CD4-positive, CD25-positive, alpha-beta regulatory T cell (primary cell): ENCODE measurements at regions not wholly inside any gene's neighbourhood (a gene's known extent, or its start where the extent isn't known, plus 50 kb on each side); places are given as distances from the start of the nearest gene placed in this dataset.

Experiments
- ATAC-seq, 2 donors: fragments of 150-1000 bp; cut with Tn5 transposase; one replicate each; pipeline ENCODE4 v1.10.0; 2021; ENCODE audit warnings: low read depth in 2 of 2, moderate number of reproducible peaks in 2 of 2, moderate library complexity in 1 of 2
- DNase-seq, 3 donors: peaks; one replicate each; pipeline versions ENCODE4 v3.0.0 to v3.0.0-alpha.2; 2012 to 2022; ENCODE audit warnings: mixed read lengths in 1 of 3
- H3K27ac ChIP-seq: one replicate; pipeline ENCODE4 v1.7.0; 2013; ENCODE audit warnings: mild to moderate bottlenecking, low read length; ENCODE audit not compliant: insufficient read depth, poor library complexity, severe bottlenecking
- H3K27me3 ChIP-seq: one replicate; pipeline ENCODE4 v1.7.0; 2013; ENCODE audit warnings: low read length; ENCODE audit not compliant: control insufficient read depth, insufficient read depth
- H3K36me3 ChIP-seq: one replicate; pipeline ENCODE4 v1.7.0; 2013; ENCODE audit warnings: mild to moderate bottlenecking, low read length, moderate library complexity; ENCODE audit not compliant: control insufficient read depth, insufficient read depth
- H3K4me1 ChIP-seq: 2 replicates; pipeline ENCODE4 v1.7.0; 2013; ENCODE audit warnings: mild to moderate bottlenecking, low read length; ENCODE audit not compliant: insufficient read depth, control insufficient read depth, poor library complexity, severe bottlenecking
- H3K4me3 ChIP-seq: one replicate; pipeline ENCODE4 v1.7.0; 2013; ENCODE audit warnings: low read depth, mild to moderate bottlenecking, low read length, moderate library complexity
- H3K9me3 ChIP-seq, 2 experiments: 1 replicate in 1 of 2; 2 replicates in 1 of 2; pipeline ENCODE4 v1.7.0; 2013; ENCODE audit warnings: low read length in 2 of 2, mild to moderate bottlenecking in 1 of 2, moderate library complexity in 1 of 2; ENCODE audit not compliant: control insufficient read depth in 2 of 2
- H3K27ac Mint-ChIP-seq, 3 donors: one replicate each; pipeline ENCODE4 v1.8.0; 2020 to 2022; ENCODE audit warnings: mild to moderate bottlenecking in 3 of 3, mixed read lengths in 3 of 3, moderate library complexity in 2 of 3
- H3K27me3 Mint-ChIP-seq: one replicate; pipeline ENCODE4 v1.8.0; 2022; ENCODE audit warnings: mild to moderate bottlenecking, mixed read lengths
- H3K36me3 Mint-ChIP-seq: one replicate; pipeline ENCODE4 v1.8.0; 2020; ENCODE audit warnings: mixed read lengths
- H3K4me1 Mint-ChIP-seq, 4 donors: one replicate each; pipeline ENCODE4 v1.8.0; 2020 to 2022; ENCODE audit warnings: mixed read lengths in 4 of 4, mild to moderate bottlenecking in 1 of 4
- H3K4me3 Mint-ChIP-seq, 4 donors: one replicate each; pipeline ENCODE4 v1.8.0; 2020 to 2022; ENCODE audit warnings: mild to moderate bottlenecking in 4 of 4, mixed read lengths in 4 of 4, moderate library complexity in 3 of 4
- H3K9me3 Mint-ChIP-seq, 7 donors: one replicate each; pipeline ENCODE4 v1.8.0; 2020 to 2022; ENCODE audit warnings: mixed read lengths in 7 of 7, mild to moderate bottlenecking in 3 of 7, moderate library complexity in 2 of 7

DNA sequence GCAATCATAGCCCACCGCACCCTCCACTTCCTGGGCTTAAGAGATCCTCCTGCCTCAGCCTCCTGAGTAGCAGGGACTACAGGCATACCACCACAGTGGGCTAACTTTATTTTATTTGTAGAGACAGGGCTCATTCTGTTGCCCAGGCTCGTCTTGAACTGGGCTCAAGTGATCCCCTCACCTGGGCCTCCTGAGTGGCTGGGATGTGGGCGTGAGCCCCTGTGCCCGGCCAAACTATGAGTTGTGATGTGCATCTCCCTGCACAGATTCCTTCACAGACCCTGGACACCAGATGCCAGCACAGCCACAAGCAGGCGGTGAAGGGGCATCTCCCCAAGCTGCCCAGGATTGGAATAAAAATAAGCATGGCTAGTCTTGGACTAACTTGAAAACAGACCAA lies 244.9 kb upstream of the IRX1 start:
- peaks cover 2 to 14% (median 6%) of the 10 kb centered on the region in 7 donors for H3K9me3 Mint-ChIP-seq

DNA sequence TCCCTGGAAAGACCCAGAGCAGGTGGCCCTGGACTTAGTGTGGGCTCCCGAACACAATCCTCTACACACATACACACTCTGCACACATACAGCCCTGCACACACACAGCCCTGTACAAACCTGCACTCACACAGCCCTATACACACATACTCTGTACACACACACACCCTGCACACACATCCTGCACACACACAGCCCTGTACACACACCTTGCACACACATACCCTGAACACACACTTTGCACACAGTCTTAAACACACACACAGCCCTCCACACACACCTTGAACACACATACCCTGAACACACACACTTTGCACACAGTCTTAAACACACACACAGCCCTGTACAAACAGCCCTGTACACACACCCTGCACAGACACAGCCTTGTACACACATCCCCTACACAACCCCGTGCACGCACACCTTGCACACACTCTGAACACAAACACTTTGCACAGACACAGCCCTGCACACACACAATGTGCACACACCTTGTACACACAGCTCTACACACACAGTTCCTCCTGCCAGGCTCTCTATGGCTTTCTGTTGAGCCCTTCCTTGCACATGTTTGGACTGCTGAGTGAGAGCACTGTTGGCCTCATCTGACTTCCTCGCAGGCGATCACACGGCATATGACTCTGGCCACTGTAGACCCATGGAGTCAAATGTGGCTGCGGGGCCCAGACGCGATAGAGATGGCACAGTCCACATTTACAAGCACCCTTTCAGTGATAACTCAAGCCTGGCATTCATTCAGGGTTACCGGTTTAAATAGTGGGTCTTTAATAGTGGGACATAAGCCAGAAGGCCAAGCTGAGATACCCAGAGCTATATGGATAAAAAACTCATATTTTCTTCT lies 245.7 kb upstream of the IRX1 start:
- DNase-seq = no peak
- ATAC-seq = peak in 1 of 2 donors; percentile 12
- Mint-ChIP-seq H3K36me3 (no peaks in the 10 kb centered on the region), H3K27me3 (no peaks in the 10 kb centered on the region), H3K9me3 (peaks cover 3 to 14% (median 8%) of the 10 kb centered on the region in 7 donors), H3K4me1 (no peaks in the 10 kb centered on the region), H3K4me3 (no peak overlapping the region), H3K27ac (peak overlapping the region in 1 of 3 donors; percentile 3)
- Histone ChIP-seq H3K27ac (no peak overlapping the region), H3K27me3 (no peaks in the 10 kb centered on the region), H3K4me3 (no peak overlapping the region), H3K4me1 (no peaks in the 10 kb centered on the region), H3K36me3 (no peaks in the 10 kb centered on the region), H3K9me3 (peaks cover 0 to 4% of the 10 kb centered on the region in 2 experiments)

More for the DNA sequence above, 244.9 kb upstream of the IRX1 start:
- H3K4me3 Mint-ChIP-seq = no peak overlapping the region
- DNase-seq = no peak
- no peaks in the 10 kb centered on the region for H3K27me3 Mint-ChIP-seq
- no peak for ATAC-seq
- H3K4me1 Mint-ChIP-seq = no peaks in the 10 kb centered on the region
- H3K27ac Mint-ChIP-seq = no peak overlapping the region
- no peaks in the 10 kb centered on the region for H3K36me3 ChIP-seq
- no peak overlapping the region for H3K27ac ChIP-seq
- H3K9me3 ChIP-seq = peaks cover 0 to 4% of the 10 kb centered on the region in 2 experiments
- no peaks in the 10 kb centered on the region for H3K4me1 ChIP-seq
- H3K36me3 Mint-ChIP-seq = no peaks in the 10 kb centered on the region
- H3K27me3 ChIP-seq = no peaks in the 10 kb centered on the region
- no peak overlapping the region for H3K4me3 ChIP-seq

DNA sequence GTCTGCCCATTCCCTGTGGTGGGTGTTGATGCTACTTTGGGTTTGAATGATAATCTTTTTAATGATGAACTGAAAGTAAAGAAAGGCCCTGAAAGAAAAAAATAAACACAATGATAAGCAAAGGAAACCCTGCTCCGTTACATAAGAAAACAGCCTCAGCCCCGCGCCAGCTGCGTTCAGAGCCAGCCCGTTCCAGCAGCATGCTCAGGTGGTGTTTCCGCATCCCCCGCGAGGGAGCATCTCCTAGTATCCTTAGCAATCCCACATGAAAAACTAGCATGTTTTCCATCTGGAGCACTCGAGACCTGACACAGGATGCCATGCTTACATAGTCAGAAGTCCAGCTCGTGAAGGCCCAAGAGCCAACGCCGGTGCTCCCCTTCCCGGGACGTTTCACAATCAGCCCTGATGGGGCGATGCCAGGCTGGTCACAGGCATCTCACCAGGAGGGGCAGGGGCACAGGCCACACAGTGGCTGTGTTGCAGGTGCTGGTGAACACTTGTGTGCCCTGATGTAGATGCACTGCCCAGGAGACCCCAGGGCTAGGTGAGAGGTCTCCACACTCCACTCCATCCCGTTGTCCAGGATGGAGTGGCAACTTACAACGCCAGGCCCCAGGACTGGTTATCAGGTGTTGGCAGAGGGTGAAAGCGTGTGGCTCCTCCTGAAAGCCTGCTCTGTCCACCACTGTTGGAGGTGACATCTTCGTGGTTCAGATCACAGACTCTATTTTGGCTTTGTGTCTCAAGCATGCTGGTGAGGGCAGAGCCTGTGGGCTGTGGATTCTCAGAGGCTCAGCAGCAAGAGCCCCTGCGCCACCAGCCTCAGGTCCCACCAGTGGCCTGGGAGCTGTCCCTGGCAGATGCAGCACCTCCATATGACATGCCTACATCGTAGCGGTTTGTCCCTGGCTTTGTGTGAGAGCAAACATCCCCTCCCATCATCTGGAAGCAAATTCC lies 246.8 kb upstream of the IRX1 start:
- Mint-ChIP-seq H3K27ac (no peak overlapping the region), H3K36me3 (no peaks in the 10 kb centered on the region), H3K9me3 (peaks cover 3 to 14% (median 8%) of the 10 kb centered on the region in 7 donors), H3K4me1 (no peaks in the 10 kb centered on the region), H3K27me3 (no peaks in the 10 kb centered on the region), H3K4me3 (no peak overlapping the region)
- Histone ChIP-seq H3K36me3 (no peaks in the 10 kb centered on the region), H3K27me3 (no peaks in the 10 kb centered on the region), H3K9me3 (peaks cover 0 to 4% of the 10 kb centered on the region in 2 experiments), H3K4me1 (no peaks in the 10 kb centered on the region), H3K4me3 (no peak overlapping the region), H3K27ac (no peak overlapping the region)
- ATAC-seq (no peak), DNase-seq (no peak)

DNA sequence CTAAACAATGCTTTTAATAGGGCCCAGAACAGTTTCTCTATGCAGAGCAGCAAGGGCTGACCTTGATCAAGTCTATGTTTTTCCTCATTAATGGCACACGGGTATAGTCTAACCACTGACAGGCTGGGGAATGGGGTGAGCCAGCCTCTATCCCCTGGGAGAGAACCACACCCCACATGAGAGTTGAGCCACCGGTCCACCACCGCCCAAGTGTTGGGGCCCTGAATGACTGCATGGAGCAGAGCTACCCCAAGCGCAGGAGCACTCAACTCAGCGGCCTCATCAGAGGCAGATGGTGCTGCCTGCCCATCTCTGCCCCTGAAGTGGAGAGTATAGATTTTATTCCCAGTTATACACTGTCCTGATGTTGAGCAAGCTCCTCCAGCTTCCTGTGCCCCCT lies 247.9 kb upstream of the IRX1 start:
- H3K36me3 Mint-ChIP-seq = no peaks in the 10 kb centered on the region
- Histone ChIP-seq H3K4me1 (no peaks in the 10 kb centered on the region), H3K9me3 (peaks cover 0 to 4% of the 10 kb centered on the region in 2 experiments), H3K27me3 (no peaks in the 10 kb centered on the region), H3K4me3 (no peak overlapping the region), H3K36me3 (no peaks in the 10 kb centered on the region), H3K27ac (no peak overlapping the region)
- ATAC-seq (no peak), DNase-seq (no peak)
- no peaks in the 10 kb centered on the region for H3K27me3 Mint-ChIP-seq
- H3K4me1 Mint-ChIP-seq = no peaks in the 10 kb centered on the region
- H3K9me3 Mint-ChIP-seq = peaks cover 3 to 14% (median 8%) of the 10 kb centered on the region in 7 donors
- H3K27ac Mint-ChIP-seq = no peak overlapping the region
- no peak overlapping the region for H3K4me3 Mint-ChIP-seq

DNA sequence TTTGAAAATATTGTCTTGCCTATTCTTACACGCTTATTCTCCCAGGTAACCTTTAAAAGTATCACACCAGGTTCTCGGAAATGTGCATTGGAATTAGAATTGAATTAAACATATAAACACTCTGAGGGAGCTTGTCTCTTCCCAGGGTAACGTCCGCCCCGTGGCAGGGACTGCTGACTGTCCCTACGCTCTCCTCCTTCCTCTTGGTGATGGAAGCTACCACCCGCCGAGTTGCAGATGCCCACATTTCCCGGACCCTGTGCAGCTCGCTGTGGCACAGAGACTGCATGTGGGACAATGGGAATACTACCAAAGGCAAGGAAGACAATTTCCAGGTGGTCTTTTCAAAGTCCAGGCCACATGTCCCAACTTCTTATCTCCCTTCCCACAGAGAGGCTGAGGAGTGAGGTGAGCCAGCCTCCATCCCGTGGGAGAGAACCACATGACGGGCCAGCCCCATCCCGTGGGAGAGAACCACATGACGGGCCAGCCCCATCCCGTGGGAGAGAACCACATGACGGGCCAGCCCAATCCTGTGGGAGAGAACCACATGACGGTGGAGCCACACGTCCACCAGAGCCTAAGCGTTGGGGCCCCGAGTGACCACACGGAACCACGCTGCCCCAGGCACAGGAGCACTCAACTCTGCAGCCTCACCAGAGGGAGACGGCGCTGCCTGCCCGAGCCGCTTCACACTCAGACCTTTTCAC lies 249.4 kb upstream of the IRX1 start:
- Histone ChIP-seq H3K4me1 (no peaks in the 10 kb centered on the region), H3K27me3 (no peaks in the 10 kb centered on the region), H3K36me3 (no peaks in the 10 kb centered on the region), H3K4me3 (no peak overlapping the region), H3K9me3 (no peaks in the 10 kb centered on the region), H3K27ac (no peak overlapping the region)
- H3K27ac Mint-ChIP-seq = no peak overlapping the region
- H3K36me3 Mint-ChIP-seq = no peaks in the 10 kb centered on the region
- ATAC-seq = no peak
- peaks cover 3 to 14% (median 8%) of the 10 kb centered on the region in 7 donors for H3K9me3 Mint-ChIP-seq
- peak overlapping the region in 1 of 4 donors; percentile 13 for H3K4me3 Mint-ChIP-seq
- H3K4me1 Mint-ChIP-seq = peaks cover 0 to under 1% (median 0%) of the 10 kb centered on the region in 4 donors
- DNase-seq = no peak
- no peaks in the 10 kb centered on the region for H3K27me3 Mint-ChIP-seq

DNA sequence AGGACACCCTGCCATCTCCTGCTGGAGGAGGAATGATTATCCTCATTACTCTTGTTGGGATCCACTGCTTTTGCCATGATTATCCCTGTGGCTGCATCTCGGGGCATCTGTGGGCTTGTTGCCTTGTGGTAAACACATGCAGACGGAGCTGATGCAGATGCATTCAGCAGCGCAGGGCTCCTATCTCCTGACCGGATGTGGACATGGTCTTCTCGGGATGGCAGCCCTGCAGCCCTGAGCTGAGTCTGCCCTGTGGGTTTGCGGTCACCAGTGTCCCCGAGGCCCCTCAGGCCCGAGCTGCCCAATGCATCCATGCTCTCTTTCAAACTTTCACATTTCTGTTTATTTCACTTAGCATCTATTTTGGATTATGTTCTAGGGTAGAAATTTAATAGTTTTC lies 250.4 kb upstream of the IRX1 start:
- H3K9me3 Mint-ChIP-seq = peaks cover 3 to 13% (median 7%) of the 10 kb centered on the region in 7 donors
- no peak for ATAC-seq
- no peaks in the 10 kb centered on the region for H3K4me1 ChIP-seq
- no peak overlapping the region for H3K27ac ChIP-seq
- H3K36me3 Mint-ChIP-seq = no peaks in the 10 kb centered on the region
- no peaks in the 10 kb centered on the region for H3K27me3 ChIP-seq
- no peak overlapping the region for H3K4me3 ChIP-seq
- H3K36me3 ChIP-seq = no peaks in the 10 kb centered on the region
- no peaks in the 10 kb centered on the region for H3K9me3 ChIP-seq
- no peaks in the 10 kb centered on the region for H3K27me3 Mint-ChIP-seq
- no peak overlapping the region for H3K27ac Mint-ChIP-seq
- no peak overlapping the region for H3K4me3 Mint-ChIP-seq
- peaks cover 0 to 4% (median 0%) of the 10 kb centered on the region in 4 donors for H3K4me1 Mint-ChIP-seq
- no peak for DNase-seq

DNA sequence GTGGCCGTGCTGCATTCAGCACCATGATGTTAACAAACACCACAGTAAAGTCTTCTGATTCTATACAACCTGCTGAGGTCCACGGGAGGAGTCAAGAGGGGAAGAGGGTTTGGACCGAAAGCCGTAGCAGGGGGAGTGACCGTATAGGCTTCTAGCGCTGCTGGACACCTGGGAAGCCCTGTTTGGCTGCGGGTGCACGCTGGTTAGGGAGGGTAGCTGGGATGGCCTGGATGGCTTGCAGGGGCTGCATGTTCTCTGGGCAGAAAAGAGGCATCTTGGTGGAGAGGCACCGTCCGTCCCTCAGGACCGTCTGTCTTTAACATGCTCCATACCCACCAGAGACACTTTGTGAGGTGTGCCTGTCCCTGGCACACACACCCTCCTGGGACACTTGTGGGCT lies 251.0 kb upstream of the IRX1 start:
- Mint-ChIP-seq H3K4me1 (peaks cover 0 to 4% (median 0%) of the 10 kb centered on the region in 4 donors), H3K27me3 (no peaks in the 10 kb centered on the region), H3K4me3 (no peak overlapping the region), H3K9me3 (peaks cover 3 to 15% (median 4%) of the 10 kb centered on the region in 7 donors), H3K36me3 (no peaks in the 10 kb centered on the region), H3K27ac (no peak overlapping the region)
- no peak overlapping the region for H3K27ac ChIP-seq
- H3K36me3 ChIP-seq = no peaks in the 10 kb centered on the region
- DNase-seq (no peak), ATAC-seq (no peak)
- H3K9me3 ChIP-seq = no peaks in the 10 kb centered on the region
- no peaks in the 10 kb centered on the region for H3K27me3 ChIP-seq
- H3K4me1 ChIP-seq = no peaks in the 10 kb centered on the region
- no peak overlapping the region for H3K4me3 ChIP-seq
